GM19025 (cell line): ENCODE measurements at regions not wholly inside any gene's neighbourhood (a gene's known extent, or its start where the extent isn't known, plus 50 kb on each side); places are given as distances from the start of the nearest gene placed in this dataset.
"Not testable (repeated sequence)": the region's sequence is repeated elsewhere in the genome, so short reads cannot be mapped to it uniquely, and the experiment has no call there.

Experiments
- ATAC-seq: cut with Tn5 transposase; IDR thresholded peaks from one replicate; pipeline ENCODE4 v1.9.1; 2021; ENCODE audit warnings: mild to moderate bottlenecking, low read depth, moderate library complexity; ENCODE audit not compliant: unreplicated experiment

DNA sequence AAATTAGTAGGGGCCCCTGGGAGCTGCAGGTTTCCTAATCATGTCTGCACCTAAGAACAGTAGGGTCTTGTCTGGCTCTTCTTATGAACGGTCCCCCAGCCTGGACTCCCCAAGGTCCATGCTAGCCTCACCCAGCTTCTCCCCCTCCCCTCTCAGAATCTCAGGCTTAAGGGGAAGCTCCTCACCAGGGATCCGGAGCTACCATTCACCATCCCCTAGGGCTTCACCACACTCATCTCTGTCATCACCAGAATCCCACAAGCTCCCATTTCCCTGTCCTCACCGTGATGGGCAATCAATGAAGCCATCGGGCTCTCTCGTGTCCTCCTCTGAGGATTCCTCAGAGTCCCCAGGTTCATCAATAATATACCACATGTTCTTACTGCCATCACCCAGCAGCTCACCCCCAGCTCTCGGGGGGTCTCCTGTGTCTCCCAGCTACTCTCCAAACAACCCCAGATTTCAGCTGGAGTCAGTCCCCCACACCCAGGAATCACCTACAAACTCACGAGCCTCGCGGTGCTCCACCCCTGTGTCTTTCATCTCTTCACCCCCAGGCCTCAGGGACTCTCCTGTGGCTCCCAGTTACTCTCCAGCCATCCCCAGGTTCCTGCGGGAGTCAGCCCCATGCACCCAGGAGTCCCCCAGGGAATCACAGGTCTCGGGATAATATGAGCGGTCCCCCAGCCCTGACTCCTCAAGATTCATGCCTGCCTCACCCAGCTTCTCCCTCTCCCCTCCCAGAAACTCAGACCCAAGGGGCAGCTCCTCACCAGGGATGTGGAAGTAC is 335.6 kb downstream of the CWH43 start:
- not testable (repeated sequence) for ATAC-seq

DNA sequence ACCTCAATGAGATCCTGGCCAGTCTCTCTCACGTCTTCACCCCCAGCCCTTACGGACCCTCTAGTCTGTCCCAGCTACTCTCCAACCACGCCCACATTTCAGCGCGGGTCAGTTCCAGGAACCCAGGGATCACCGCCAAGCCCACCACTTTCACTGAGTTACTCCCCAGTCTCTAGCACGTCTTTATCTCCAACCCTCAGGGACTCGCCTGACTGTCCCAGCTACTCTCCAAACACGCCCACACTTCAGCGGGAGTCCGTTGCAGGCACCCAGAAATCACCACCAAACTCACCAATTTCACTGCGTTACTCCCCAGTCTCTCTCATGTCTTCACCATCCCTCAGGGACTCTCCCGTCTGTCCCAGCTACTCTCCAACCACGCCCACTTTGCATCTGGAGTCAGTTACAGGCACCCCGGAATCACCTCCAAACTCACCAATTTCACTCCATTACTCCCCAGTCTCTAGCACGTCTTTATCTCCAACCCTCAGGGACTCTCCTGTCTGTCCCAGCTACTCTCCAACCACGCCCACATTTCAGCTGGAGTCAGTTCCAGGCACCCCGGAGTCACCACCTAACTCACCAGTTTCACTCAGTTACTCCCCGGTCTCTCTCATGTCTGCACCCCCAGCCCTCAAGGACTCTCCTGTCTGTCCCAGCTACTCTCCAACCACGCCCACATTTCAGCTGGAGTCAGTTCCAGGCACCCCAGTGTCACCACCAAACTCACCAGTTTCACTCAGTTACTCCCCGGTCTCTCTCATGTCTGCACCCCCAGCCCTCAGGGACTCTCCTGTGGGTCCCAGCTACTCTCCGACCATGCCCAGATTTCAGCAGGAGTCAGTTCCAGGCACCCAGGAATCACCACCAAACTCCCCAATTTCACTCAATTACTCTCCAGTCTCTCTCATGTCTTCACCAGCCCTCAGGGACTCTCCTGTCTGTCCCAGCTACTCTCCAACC is 336.8 kb downstream of the CWH43 start:
- not testable (repeated sequence) for ATAC-seq

DNA sequence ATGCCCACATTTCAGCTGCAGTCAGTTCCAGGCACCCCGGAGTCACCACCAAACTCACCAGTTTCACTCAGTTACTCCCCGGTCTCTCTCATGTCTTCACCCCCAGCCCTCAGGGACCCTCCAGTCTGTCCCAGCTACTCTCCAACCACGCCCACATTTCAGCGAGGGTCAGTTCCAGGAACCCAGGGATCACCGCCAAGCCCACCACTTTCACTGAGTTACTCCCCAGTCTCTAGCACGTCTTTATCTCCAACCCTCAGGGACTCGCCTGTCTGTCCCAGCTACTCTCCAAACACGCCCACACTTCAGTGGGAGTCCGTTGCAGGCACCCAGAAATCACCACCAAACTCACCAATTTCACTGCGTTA is 337.5 kb downstream of the CWH43 start:
- ATAC-seq: not testable (repeated sequence)
